ENCODE measurements at regions not wholly inside any gene's neighbourhood (a gene's known extent, or its start where the extent isn't known, plus 50 kb on each side); places are given as distances from the start of the nearest gene placed in this dataset.
"Not testable (repeated sequence)": the region's sequence is repeated elsewhere in the genome, so short reads cannot be mapped to it uniquely, and the experiment has no call there.

DNA sequence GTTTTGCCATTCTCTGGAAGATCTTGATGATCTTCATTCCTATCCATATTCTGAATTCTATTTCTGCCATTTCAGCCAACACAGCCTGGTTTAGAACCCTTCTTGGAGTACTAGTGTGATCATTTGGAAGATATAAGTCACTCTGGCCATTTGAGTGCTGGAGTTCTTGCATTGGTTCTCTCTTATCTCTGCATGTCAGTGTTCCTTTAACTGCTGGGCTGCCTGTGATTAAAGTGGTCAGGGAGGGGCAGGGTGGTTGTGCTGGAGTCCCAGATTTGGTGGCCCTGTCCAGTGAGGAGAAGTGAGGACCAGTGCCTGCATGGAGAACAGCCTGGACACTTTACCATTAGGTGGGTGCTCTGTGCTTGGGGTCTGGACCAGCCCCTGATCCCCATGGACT is 173.0 kb downstream of the SOD2 start:
- Histone ChIP-seq H4K20me1 (ENCODE audit: insufficient read depth, low read length) (no peaks in the 10 kb centered on the region), H3K79me2 (ENCODE audit: insufficient read depth, low read length) (no peaks in the 10 kb centered on the region), H2AFZ (ENCODE audit: low read length) (no peak overlapping the region), H3K9me2 (ENCODE audit: low read depth, low read length) (no peaks in the 10 kb centered on the region), H3K9me3 (ENCODE audit: low read length) (no peaks in the 10 kb centered on the region), H3K4me2 (ENCODE audit: low read length) (no peak overlapping the region), H3K4me1 (ENCODE audit: insufficient read depth, low read length, severe bottlenecking) (no peaks in the 10 kb centered on the region), H3K27ac (ENCODE audit: low read depth, low read length, poor library complexity, severe bottlenecking) (no peak overlapping the region), H3K36me3 (ENCODE audit: insufficient read depth, low read length) (no peaks in the 10 kb centered on the region), H3K4me3 (ENCODE audit: low read depth, low read length, poor library complexity, severe bottlenecking) (no peak overlapping the region), H3F3A (ENCODE audit: insufficient read depth, low read length) (no peaks in the 10 kb centered on the region), H3K27me3 (ENCODE audit: insufficient read depth, low read length) (no peaks in the 10 kb centered on the region), H3K9ac (ENCODE audit: low read length) (no peak overlapping the region)
- TF ChIP-seq CTCF (IDR thresholded peaks at IDR 0.05; ENCODE audit: low read length) (no peak), EZH2 (IDR thresholded peaks at IDR 0.05; ENCODE audit: borderline replicate concordance, low read length) (no peak)

- H3K9me2 ChIP-seq (ENCODE audit: low read depth, low read length); H3K79me2 ChIP-seq (ENCODE audit: insufficient read depth, low read length); H3K4me3 ChIP-seq (ENCODE audit: low read depth, low read length, poor library complexity, severe bottlenecking); H4K20me1 ChIP-seq (ENCODE audit: insufficient read depth, low read length); H3K27me3 ChIP-seq (ENCODE audit: insufficient read depth, low read length); H3K9me3 ChIP-seq (ENCODE audit: low read length); H3K9ac ChIP-seq (ENCODE audit: low read length); H2AFZ ChIP-seq (ENCODE audit: low read length); H3K4me1 ChIP-seq (ENCODE audit: insufficient read depth, low read length, severe bottlenecking); H3F3A ChIP-seq (ENCODE audit: insufficient read depth, low read length); H3K4me2 ChIP-seq (ENCODE audit: low read length); H3K36me3 ChIP-seq (ENCODE audit: insufficient read depth, low read length); H3K27ac ChIP-seq (ENCODE audit: low read depth, low read length, poor library complexity, severe bottlenecking): not testable (repeated sequence)
Observed at GRCh38 chr6:159515811-159516210, 177.2 kb downstream of the SOD2 start.

DNA sequence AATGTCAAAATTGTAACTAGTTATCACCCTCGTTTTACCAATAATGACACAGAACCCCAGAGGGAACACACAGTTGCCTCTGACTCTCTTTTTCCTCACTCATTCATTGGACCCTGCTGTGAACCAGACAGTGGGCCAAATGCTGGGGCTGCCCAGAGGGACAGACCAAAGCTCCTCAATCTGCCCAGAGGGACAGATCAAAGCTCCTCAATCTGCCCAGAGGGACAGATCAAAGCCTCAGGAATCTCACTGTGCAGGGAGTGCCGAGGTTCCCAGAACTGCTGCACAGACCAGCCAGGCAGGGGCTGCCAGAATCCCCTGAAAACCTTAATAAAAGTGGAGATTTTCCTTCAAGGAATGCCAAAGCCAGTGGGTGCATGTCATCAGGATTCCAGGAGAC is 179.1 kb downstream of the SOD2 start:
- Histone ChIP-seq H3K9ac (ENCODE audit: low read length) (no peak overlapping the region), H3K27ac (ENCODE audit: low read depth, low read length, poor library complexity, severe bottlenecking) (no peak overlapping the region), H3K4me2 (ENCODE audit: low read length) (no peak overlapping the region), H3K9me3 (ENCODE audit: low read length) (no peaks in the 10 kb centered on the region), H2AFZ (ENCODE audit: low read length) (no peak overlapping the region), H3F3A (ENCODE audit: insufficient read depth, low read length) (no peaks in the 10 kb centered on the region), H4K20me1 (ENCODE audit: insufficient read depth, low read length) (no peaks in the 10 kb centered on the region), H3K79me2 (ENCODE audit: insufficient read depth, low read length) (no peaks in the 10 kb centered on the region), H3K27me3 (ENCODE audit: insufficient read depth, low read length) (no peaks in the 10 kb centered on the region), H3K36me3 (ENCODE audit: insufficient read depth, low read length) (no peaks in the 10 kb centered on the region), H3K4me3 (ENCODE audit: low read depth, low read length, poor library complexity, severe bottlenecking) (no peak overlapping the region), H3K9me2 (ENCODE audit: low read depth, low read length) (no peaks in the 10 kb centered on the region), H3K4me1 (ENCODE audit: insufficient read depth, low read length, severe bottlenecking) (no peaks in the 10 kb centered on the region)
- TF ChIP-seq CTCF (IDR thresholded peaks at IDR 0.05; ENCODE audit: low read length) = no peak
- no peak for TF ChIP-seq EZH2 (IDR thresholded peaks at IDR 0.05; ENCODE audit: borderline replicate concordance, low read length)

DNA sequence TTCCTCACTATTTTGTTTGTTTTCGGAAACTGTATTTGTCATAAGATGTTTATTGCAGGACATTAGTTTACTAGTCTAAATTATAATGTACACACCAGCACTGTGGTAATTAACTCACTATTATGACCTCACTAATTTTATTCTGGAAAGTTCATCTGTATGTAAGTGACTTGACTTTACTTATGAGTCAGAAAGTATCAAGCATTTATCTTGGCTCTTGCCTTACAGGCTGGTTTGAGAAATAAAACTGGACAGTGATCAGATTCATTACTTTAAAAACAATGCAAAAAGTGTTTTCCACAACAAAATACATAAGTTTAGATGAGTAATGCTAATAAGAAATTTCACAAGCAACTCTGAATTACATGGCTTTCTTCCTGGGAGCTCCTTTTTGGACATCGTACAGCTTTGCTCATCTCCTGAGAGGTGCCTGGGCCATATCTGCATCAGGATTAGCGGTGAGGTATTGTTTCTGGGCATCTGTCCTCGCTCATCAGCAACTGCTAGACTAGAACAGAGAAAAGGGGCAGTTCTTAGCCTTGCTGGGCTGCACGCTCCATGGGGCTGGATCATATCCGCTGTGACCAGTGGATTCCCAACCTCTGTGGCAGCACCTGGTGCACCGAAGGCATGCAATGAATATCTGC is 179.8 kb downstream of the SOD2 start:
- Histone ChIP-seq H4K20me1 (ENCODE audit: insufficient read depth, low read length) (no peaks in the 10 kb centered on the region), H2AFZ (ENCODE audit: low read length) (no peak overlapping the region), H3K79me2 (ENCODE audit: insufficient read depth, low read length) (no peaks in the 10 kb centered on the region), H3K27me3 (ENCODE audit: insufficient read depth, low read length) (no peaks in the 10 kb centered on the region), H3K9me3 (ENCODE audit: low read length) (no peaks in the 10 kb centered on the region), H3F3A (ENCODE audit: insufficient read depth, low read length) (no peaks in the 10 kb centered on the region), H3K9me2 (ENCODE audit: low read depth, low read length) (no peaks in the 10 kb centered on the region), H3K36me3 (ENCODE audit: insufficient read depth, low read length) (no peaks in the 10 kb centered on the region), H3K27ac (ENCODE audit: low read depth, low read length, poor library complexity, severe bottlenecking) (no peak overlapping the region), H3K9ac (ENCODE audit: low read length) (no peak overlapping the region), H3K4me1 (ENCODE audit: insufficient read depth, low read length, severe bottlenecking) (no peaks in the 10 kb centered on the region), H3K4me3 (ENCODE audit: low read depth, low read length, poor library complexity, severe bottlenecking) (no peak overlapping the region), H3K4me2 (ENCODE audit: low read length) (no peak overlapping the region)
- TF ChIP-seq CTCF (IDR thresholded peaks at IDR 0.05; ENCODE audit: low read length) (no peak), EZH2 (IDR thresholded peaks at IDR 0.05; ENCODE audit: borderline replicate concordance, low read length) (no peak)
